NCI-H2029 treated with DMSO at 0.1 percent for 48 hours (cell line): ENCODE measurements at regions not wholly inside any gene's neighbourhood (a gene's known extent, or its start where the extent isn't known, plus 50 kb on each side); places are given as distances from the start of the nearest gene placed in this dataset.

Experiments used
- DNase-seq: peaks from one replicate; lab custom pipeline; 2025; lab: John Stamatoyannopoulos, UW

DNA sequence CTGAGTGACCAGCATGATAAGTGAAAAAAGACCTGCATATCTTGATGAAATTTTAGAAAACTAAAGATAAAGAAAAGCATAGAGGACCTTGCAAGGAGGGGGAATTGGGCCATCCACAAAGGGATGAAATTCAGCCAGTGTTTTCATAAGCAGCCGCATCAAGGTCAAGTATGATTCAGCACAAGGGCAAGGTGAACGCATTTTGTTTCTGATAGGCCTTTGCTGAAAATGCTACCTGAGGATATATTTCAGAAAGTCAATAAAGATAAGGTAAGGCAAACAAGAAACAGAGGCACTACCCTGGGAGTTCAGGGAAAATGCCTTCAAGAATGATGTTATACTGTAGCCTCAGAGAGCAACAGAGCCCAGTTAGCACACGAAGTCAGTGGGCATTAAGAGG, 55.0 kb upstream of the SHH start:
- no peak for DNase-seq

DNA sequence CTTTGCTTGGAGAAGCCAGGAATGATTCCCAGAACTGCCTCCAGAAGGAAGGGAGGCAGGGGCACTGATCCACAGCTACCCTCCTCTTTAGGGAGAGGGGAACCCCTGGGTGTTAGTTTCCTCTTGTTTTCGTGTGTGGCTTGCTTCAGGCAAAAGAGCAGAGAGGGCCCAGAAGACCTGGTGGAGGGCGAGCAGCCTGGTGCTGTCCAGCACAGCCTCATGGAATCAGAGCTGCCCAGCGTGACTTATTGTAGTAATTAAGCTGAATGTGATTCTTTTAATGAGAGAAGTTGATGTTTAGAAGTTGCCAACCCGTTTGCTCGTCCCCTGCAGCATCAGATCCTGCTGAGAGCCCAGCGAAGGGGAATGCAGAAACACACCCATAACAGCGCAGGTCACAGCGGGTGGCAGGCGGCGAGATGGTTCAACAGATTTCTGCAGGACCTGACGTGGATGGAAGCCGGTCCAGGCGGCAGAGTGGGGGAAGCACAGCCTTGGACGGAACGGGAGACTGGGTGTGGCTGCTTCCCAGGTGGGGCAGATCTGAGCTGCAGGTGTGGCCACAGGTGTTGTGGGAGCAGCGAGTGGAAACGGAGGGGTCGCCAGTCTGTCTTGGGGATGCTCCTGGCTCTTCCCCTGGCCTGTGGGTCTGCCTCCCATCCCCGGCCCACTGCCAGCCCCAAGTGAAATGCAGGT, 53.7 kb upstream of the SHH start:
- DNase-seq, result no peak

DNA sequence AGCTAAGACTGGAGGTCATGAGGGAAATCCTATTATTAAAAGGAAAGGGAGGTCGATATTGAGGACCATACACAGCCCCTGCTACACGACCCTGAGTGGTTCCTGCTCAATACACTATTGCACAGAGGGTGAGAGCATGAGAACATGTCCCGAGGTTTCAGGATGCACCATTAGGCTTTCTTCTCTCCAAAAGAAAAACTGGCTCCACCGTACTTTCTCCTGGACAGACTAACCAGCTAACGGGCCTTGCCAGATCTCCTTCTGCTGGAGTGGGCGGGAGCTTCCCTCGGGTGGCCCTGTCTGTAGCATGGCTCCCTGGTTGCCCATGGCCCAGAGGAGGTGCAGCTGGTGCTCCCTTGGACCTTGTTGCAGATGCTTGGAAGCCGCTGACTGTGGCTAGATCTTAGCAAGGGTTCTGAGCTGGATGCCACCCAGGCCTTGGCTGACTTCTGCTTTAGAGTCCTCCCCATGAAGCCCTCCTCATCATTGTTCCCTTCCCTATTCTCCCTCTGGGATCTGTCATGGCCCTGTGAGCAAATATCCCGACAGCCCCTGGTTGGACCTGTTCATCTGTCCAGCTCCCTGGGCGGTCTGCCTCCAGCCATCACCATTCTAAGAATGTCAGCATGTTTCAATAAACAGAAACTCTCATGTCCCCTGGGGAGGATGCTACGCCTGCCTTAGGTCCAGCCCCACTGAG, 52.9 kb upstream of the SHH start:
- no peak for DNase-seq

DNA sequence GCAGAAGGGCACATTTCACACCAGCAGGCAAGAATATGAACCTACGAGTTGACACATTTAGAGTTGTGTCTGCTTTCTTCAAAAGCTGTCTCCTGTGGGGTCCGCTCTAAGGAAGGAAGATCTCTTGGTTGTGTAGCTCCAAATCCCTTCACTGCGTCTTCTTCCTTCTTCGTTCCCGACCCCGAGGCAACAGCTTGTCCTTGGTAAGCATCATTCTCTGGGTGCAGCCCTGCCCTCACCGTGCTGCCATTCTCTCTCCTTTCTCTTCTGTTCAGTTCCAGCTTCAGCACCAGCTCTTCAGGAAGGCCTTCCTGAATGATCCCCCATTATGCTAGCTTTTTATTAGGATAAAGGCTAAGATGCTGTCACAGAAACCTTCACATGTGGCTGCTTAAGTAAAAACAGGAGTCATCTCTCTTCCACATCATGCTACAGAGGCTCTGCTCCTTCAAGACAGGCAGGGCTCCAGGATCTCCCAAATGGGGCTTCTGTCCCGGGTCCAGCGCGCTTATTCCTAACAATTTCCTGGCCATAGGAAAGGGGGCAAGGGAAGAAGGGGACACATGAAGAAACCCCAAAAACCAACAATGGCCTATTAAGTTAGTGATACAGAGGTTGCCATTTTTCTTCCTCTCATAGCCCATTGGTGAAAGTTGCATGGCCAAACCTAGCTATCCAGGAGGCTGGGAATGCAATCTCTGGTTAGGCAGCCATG, 52.2 kb upstream of the SHH start:
- no peak for DNase-seq

GRCh38 chr7:155863721-155864151, 51.5 kb upstream of the SHH start:
- no peak for DNase-seq

DNA sequence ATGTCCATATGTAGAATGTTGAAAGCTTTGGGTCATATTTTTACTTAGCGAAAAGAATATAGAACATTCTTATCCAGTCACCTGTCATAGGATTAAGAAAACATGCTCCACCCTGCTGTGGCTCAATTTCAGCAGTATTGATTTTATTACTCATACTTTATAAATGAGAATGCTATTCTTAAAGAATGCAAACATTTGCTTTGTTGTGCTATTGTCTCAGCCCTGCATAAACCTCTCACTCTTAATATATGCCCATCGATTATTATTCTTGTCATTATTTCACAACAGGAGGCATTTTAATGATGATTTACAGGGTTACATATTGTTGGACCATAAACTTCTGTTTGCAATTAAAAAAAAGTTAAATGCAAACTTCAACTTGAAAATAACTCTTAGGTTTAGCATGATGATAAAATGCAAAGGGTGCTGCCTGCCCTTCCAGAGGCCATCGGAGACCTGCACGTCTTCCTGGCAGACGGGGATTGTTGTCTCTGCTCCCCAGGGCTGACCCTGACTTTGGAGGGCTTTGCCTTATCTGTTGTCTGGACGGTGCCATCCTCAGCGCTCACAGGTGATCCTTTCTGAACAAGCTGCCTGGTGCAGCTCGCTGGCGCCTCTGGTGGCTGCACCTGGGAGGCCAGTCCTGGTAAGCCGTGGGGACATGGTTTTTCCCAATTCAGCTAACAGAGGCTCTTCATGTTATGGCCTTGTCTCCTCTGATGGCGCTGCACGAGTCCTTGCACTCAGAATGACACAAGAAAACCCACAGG, 50.0 kb upstream of the SHH start:
- DNase-seq, result no peak
